GM12865 (cell line): ENCODE measurements at regions not wholly inside any gene's neighbourhood (a gene's known extent, or its start where the extent isn't known, plus 50 kb on each side); places are given as distances from the start of the nearest gene placed in this dataset.

ENCODE experiments used
- DNase-seq: peaks from one replicate; pipeline ENCODE4 v3.0.0; 2010; ENCODE audit warnings: low read depth
- H3K4me3 ChIP-seq: 2 replicates; pipeline ENCODE4 v1.5.1; 2011; ENCODE audit warnings: mild to moderate bottlenecking, low read depth, low read length, control low read depth
- CTCF ChIP-seq: IDR thresholded peaks from 2 replicates; pipeline ENCODE4 v1.5.1; 2011; ENCODE audit warnings: low read length, control low read depth, low read depth, inconsistent platforms; ENCODE audit not compliant: insufficient read depth; ENCODE audit errors: missing control alignments

- no peak for TF ChIP-seq CTCF
- H3K4me3 ChIP-seq, result no peak overlapping the region
Observed at GRCh38 chr2:864501-865106, 86.0 kb upstream of the SNTG2 start.

GRCh38 chr2:863732-864450 is 86.8 kb upstream of the SNTG2 start:
- no peak overlapping the region for H3K4me3 ChIP-seq
- no peak for TF ChIP-seq CTCF
- no peak for DNase-seq

More at GRCh38 chr2:864501-865106, 86.0 kb upstream of the SNTG2 start:
- no peak for DNase-seq

- TF ChIP-seq CTCF, result no peak
- DNase-seq, result no peak
- no peak overlapping the region for H3K4me3 ChIP-seq
Observed at GRCh38 chr2:862731-863466, 87.8 kb upstream of the SNTG2 start.

- no peak overlapping the region for H3K4me3 ChIP-seq
- no peak for TF ChIP-seq CTCF
- no peak for DNase-seq
Observed at GRCh38 chr2:862355-862687, 88.3 kb upstream of the SNTG2 start.

GRCh38 chr2:861655-862354 is 88.8 kb upstream of the SNTG2 start:
- H3K4me3 ChIP-seq, result no peak overlapping the region
- no peak for TF ChIP-seq CTCF
- no peak for DNase-seq

- H3K4me3 ChIP-seq, result no peak overlapping the region
- no peak for DNase-seq
- TF ChIP-seq CTCF, result no peak
Observed at GRCh38 chr2:860259-860855, 90.3 kb upstream of the SNTG2 start.
